WERI-Rb-1 (cell line): ENCODE measurements at regions not wholly inside any gene's neighbourhood (a gene's known extent, or its start where the extent isn't known, plus 50 kb on each side); places are given as distances from the start of the nearest gene placed in this dataset.
A peak's percentile ranks its signal among the peaks of the same experiment; 100 is the strongest.

ENCODE experiments used
- DNase-seq: peaks from one replicate; pipeline ENCODE4 v3.0.0-alpha.2; 2020
- H3K27ac ChIP-seq: fragments of 250-450 bp; sonication (Bioruptor Pico); 2 replicates; pipeline ENCODE4 v1.5.1; 2020; ENCODE audit warnings: mild to moderate bottlenecking, moderate library complexity
- H3K27me3 ChIP-seq: fragments of 250-450 bp; sonication (Bioruptor Pico); 2 replicates; pipeline ENCODE4 v1.5.1; 2021; ENCODE audit warnings: mild to moderate bottlenecking, low read depth, moderate library complexity; ENCODE audit not compliant: insufficient read depth, severe bottlenecking
- H3K36me3 ChIP-seq: fragments of 250-450 bp; sonication (Bioruptor Pico); 2 replicates; pipeline ENCODE4 v1.5.1; 2020; ENCODE audit warnings: mild to moderate bottlenecking, moderate library complexity
- H3K4me3 ChIP-seq: 2 replicates; pipeline ENCODE4 v1.5.1; 2011; ENCODE audit warnings: low read depth, mild to moderate bottlenecking, control low read depth, low read length
- H3K9me3 ChIP-seq: fragments of 250-450 bp; sonication (Bioruptor Pico); 2 replicates; pipeline ENCODE4 v1.5.1; 2021; ENCODE audit warnings: mild to moderate bottlenecking, moderate library complexity; ENCODE audit not compliant: severe bottlenecking
- TF ChIP-seq, protein P1 (sequence below): IDR thresholded peaks from 2 replicates; pipeline ENCODE4 v1.5.1; 2011; ENCODE audit warnings: low read depth, mild to moderate bottlenecking, control low read depth, inconsistent platforms, low read length

DNA sequence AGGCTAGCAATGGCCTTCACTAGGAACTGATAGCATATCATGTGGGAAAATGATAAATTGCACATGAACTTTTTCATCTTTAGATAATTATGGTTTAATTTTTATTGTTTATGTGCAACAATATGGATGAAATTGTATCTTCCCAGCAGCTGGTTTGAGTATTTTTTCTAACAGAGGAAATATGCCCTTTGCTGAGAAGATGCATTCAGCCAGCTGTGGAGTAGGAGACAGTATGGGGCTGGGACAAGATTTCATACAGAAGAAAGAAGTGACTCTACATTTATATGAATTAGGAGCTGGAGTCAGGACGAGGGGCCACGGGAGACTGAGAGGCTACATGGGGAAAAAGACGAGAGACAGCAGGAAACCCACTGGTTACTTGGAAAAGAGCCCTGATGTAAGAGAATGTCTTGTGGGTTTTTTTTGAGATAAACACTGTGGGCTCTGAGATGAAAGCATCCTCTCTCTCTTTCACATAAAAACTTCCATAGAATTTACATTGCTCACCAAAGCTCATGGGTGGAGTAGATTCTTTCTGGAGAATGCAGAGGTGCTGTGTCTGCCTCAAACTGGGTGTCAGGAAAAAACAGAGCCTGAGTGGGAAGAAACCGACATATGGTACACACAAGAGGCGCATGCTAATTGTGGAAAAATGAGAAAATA lies 115.2 kb upstream of the PDZRN3 start:
- TF ChIP-seq, protein P1, sequence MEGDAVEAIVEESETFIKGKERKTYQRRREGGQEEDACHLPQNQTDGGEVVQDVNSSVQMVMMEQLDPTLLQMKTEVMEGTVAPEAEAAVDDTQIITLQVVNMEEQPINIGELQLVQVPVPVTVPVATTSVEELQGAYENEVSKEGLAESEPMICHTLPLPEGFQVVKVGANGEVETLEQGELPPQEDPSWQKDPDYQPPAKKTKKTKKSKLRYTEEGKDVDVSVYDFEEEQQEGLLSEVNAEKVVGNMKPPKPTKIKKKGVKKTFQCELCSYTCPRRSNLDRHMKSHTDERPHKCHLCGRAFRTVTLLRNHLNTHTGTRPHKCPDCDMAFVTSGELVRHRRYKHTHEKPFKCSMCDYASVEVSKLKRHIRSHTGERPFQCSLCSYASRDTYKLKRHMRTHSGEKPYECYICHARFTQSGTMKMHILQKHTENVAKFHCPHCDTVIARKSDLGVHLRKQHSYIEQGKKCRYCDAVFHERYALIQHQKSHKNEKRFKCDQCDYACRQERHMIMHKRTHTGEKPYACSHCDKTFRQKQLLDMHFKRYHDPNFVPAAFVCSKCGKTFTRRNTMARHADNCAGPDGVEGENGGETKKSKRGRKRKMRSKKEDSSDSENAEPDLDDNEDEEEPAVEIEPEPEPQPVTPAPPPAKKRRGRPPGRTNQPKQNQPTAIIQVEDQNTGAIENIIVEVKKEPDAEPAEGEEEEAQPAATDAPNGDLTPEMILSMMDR, result no peak
- DNase-seq, result no peak
- H3K27me3 ChIP-seq, result no peaks in the 10 kb centered on the region
- H3K27ac ChIP-seq, result no peak overlapping the region
- no peaks in the 10 kb centered on the region for H3K9me3 ChIP-seq
- H3K36me3 ChIP-seq, result no peaks in the 10 kb centered on the region
- H3K4me3 ChIP-seq, result no peak overlapping the region

DNA sequence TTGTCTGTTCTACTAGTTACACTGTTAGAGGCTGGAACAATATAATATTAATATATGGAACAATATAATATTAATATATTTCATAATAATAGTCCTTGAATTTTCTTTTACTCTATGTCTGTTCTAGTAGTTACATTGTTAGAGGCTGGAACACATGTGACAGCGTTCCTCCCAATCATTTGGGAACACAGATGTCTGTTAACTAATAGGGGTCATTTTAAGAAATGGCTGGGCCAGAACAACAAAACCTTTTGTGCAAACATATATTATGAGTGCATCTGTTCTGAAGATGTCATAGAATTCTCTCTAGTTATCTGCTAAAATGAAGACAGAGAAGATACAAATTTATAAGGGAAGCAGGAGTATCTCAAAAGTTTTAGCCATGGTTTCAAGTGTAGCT lies 114.0 kb upstream of the PDZRN3 start:
- Histone ChIP-seq H3K9me3 (no peaks in the 10 kb centered on the region), H3K27ac (no peak overlapping the region), H3K36me3 (no peaks in the 10 kb centered on the region), H3K27me3 (no peaks in the 10 kb centered on the region), H3K4me3 (no peak overlapping the region)
- TF ChIP-seq, protein P1, result no peak
- DNase-seq, result no peak

DNA sequence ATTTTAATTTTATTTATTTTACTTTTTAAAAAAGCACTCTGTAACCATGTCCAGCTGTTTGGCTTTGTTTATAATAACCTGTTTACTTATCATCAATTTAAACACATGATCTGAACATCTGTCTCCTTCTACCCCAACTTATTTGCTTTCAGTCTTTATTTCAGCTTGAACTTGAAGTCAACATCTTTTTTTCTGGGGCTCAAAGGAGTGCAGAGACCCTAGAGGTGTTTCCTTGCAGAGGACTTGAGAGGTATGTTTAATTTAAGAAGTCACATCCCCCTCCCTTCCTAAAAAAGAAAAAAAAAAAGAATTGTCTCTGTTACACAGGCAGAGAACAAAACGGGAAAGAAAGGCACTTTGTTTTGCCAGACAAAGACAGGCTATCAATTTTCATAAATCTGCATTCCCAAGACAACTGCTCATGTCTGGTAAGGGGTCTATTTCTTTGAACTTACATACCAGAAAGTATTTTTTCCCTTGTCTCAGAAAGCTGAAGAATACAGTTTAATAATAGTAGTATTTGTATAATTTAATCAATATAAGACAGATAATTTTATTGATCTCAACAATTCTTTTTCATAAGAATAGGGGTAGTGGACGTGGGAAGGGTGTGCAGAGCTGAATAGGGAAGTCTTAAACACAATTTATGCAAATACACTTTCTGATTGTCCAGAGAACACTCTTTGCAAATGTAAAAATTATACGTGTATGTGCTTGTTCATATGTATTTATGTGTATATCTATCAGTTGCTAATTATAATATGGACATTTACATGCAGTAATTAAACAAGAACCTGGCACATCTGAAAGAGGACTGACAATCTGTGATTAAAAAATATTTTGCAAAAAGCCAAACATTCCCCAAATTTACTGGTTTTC lies 109.7 kb upstream of the PDZRN3 start:
- no peaks in the 10 kb centered on the region for H3K36me3 ChIP-seq
- no peak for DNase-seq
- no peak overlapping the region for H3K27ac ChIP-seq
- no peaks in the 10 kb centered on the region for H3K9me3 ChIP-seq
- H3K27me3 ChIP-seq, result no peaks in the 10 kb centered on the region
- H3K4me3 ChIP-seq, result no peak overlapping the region
- TF ChIP-seq, protein P1, result no peak

DNA sequence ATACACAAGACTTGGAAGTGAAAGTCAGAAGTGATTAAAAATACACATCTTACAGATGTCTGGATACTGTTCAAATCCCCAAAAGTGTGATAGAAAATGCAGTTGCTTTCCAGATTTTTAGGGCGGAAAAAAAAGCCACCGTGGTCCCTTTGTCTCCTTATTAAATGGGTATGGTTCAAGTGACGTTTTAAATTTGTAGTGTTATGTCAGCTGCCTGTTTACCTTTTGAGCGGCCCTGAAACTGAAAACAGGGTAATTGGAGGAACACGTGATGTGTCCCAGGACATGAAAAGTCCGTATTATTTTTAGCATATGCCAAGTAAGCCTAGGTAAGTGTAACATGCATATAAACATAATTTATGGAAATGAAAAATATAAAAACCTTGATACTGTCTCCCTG lies 109.0 kb upstream of the PDZRN3 start:
- no peak for DNase-seq
- Histone ChIP-seq H3K27me3 (no peaks in the 10 kb centered on the region), H3K36me3 (no peaks in the 10 kb centered on the region), H3K4me3 (no peak overlapping the region), H3K9me3 (no peaks in the 10 kb centered on the region), H3K27ac (no peak overlapping the region)
- TF ChIP-seq, protein P1, result no peak

DNA sequence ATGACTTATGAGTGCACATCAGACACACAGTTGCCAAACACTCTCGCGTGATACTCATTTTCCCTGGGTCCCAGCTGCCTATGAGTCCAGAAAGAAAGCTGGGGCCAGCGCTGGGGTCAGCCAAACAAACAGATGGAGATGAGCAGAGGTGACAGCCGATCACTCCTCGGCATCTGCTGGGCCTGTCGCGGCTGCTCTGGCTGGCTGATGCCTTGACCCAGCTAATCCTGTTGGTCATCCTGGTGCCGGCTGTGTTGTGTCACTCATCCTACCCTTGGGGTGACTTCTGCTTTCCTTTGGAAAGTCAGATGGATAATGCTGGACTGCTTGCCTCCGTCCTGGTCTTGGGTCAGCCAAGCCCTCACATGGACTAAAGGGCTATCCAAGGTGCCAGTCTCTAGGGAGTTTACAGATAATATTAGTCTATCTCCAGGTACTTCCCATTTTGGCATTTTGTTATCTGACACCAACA lies 105.3 kb upstream of the PDZRN3 start:
- H3K36me3 ChIP-seq, result no peaks in the 10 kb centered on the region
- DNase-seq, result peak; percentile 94
- no peaks in the 10 kb centered on the region for H3K9me3 ChIP-seq
- peak overlapping the region; percentile 78 for H3K27ac ChIP-seq
- peak overlapping the region; percentile 23 for H3K4me3 ChIP-seq
- no peaks in the 10 kb centered on the region for H3K27me3 ChIP-seq
- TF ChIP-seq, protein P1, result no peak
